RWPE2 (cell line): ENCODE measurements at regions not wholly inside any gene's neighbourhood (a gene's known extent, or its start where the extent isn't known, plus 50 kb on each side); places are given as distances from the start of the nearest gene placed in this dataset.

Source experiments
- ATAC-seq: fragments of 200-7000 bp; cut with Tn5 transposase; 3 replicates; pipeline ENCODE4 v1.9.1; 2021; ENCODE audit warnings: low read depth
- DNase-seq: peaks from one replicate; pipeline ENCODE4 v3.0.0-alpha.2; 2020; ENCODE audit warnings: low spot score
- H3K27ac ChIP-seq: fragments of 450-650 bp; 2 replicates; pipeline ENCODE4 v1.5.1; 2017; ENCODE audit warnings: mild to moderate bottlenecking; ENCODE audit not compliant: poor library complexity, severe bottlenecking
- H3K27me3 ChIP-seq: fragments of 250-450 bp; sonication (Bioruptor Pico); 2 replicates; pipeline ENCODE4 v1.5.1; 2021; ENCODE audit warnings: mild to moderate bottlenecking, moderate library complexity; ENCODE audit not compliant: insufficient read depth, poor library complexity, severe bottlenecking
- H3K36me3 ChIP-seq: fragments of 250-450 bp; sonication (Bioruptor Pico); 2 replicates; pipeline ENCODE4 v1.5.1; 2020; ENCODE audit warnings: low read depth, mild to moderate bottlenecking, moderate library complexity
- H3K4me1 ChIP-seq: fragments of 250-450 bp; sonication (Bioruptor Pico); 2 replicates; pipeline ENCODE4 v1.5.1; 2021; ENCODE audit warnings: mild to moderate bottlenecking, moderate library complexity; ENCODE audit not compliant: insufficient read depth, poor library complexity, severe bottlenecking
- H3K4me3 ChIP-seq: fragments of 250-450 bp; sonication (Bioruptor Pico); 2 replicates; pipeline ENCODE4 v1.5.1; 2021; ENCODE audit warnings: mild to moderate bottlenecking, moderate library complexity; ENCODE audit not compliant: severe bottlenecking
- H3K9me3 ChIP-seq: fragments of 250-450 bp; sonication (Bioruptor Pico); 2 replicates; pipeline ENCODE4 v1.5.1; 2021; ENCODE audit warnings: mild to moderate bottlenecking, moderate library complexity; ENCODE audit not compliant: severe bottlenecking
- CTCF ChIP-seq: fragments of 450-650 bp; IDR thresholded peaks from one replicate; pipeline ENCODE4 v1.5.1; 2017; ENCODE audit warnings: mild to moderate bottlenecking, moderate library complexity; ENCODE audit not compliant: poor library complexity, severe bottlenecking

GRCh38 chr10:84846658-84847316, 518.4 kb downstream of the CCSER2 start:
- ATAC-seq = no peak
- H3K36me3 ChIP-seq = no peaks in the 10 kb centered on the region
- no peak for TF ChIP-seq CTCF
- DNase-seq = no peak
- H3K4me3 ChIP-seq = no peak overlapping the region
- no peaks in the 10 kb centered on the region for H3K27me3 ChIP-seq
- no peaks in the 10 kb centered on the region for H3K9me3 ChIP-seq
- H3K4me1 ChIP-seq = no peaks in the 10 kb centered on the region
- no peak overlapping the region for H3K27ac ChIP-seq

- no peak overlapping the region for H3K27ac ChIP-seq
- no peaks in the 10 kb centered on the region for H3K4me1 ChIP-seq
- no peaks in the 10 kb centered on the region for H3K27me3 ChIP-seq
- no peaks in the 10 kb centered on the region for H3K36me3 ChIP-seq
- DNase-seq (no peak), ATAC-seq (no peak)
- no peaks in the 10 kb centered on the region for H3K9me3 ChIP-seq
- H3K4me3 ChIP-seq = no peak overlapping the region
- TF ChIP-seq CTCF = no peak
These were observed 520.6 kb downstream of the CCSER2 start for GRCh38 chr10:84848967-84849366.

GRCh38 chr10:84850826-84851225, 522.4 kb downstream of the CCSER2 start:
- Histone ChIP-seq H3K4me3 (no peak overlapping the region), H3K27me3 (no peaks in the 10 kb centered on the region), H3K9me3 (no peaks in the 10 kb centered on the region), H3K36me3 (no peaks in the 10 kb centered on the region), H3K4me1 (no peaks in the 10 kb centered on the region), H3K27ac (no peak overlapping the region)
- TF ChIP-seq CTCF = no peak
- ATAC-seq (no peak), DNase-seq (no peak)

GRCh38 chr10:84854439-84854838, 526.0 kb downstream of the CCSER2 start:
- H3K27ac ChIP-seq = no peak overlapping the region
- no peaks in the 10 kb centered on the region for H3K4me1 ChIP-seq
- no peaks in the 10 kb centered on the region for H3K36me3 ChIP-seq
- ATAC-seq (no peak), DNase-seq (no peak)
- no peaks in the 10 kb centered on the region for H3K9me3 ChIP-seq
- H3K27me3 ChIP-seq = no peaks in the 10 kb centered on the region
- H3K4me3 ChIP-seq = no peak overlapping the region
- TF ChIP-seq CTCF = no peak

- TF ChIP-seq CTCF = no peak
- Histone ChIP-seq H3K27me3 (no peaks in the 10 kb centered on the region), H3K27ac (no peak overlapping the region), H3K9me3 (no peaks in the 10 kb centered on the region), H3K4me3 (no peak overlapping the region), H3K4me1 (no peaks in the 10 kb centered on the region), H3K36me3 (no peaks in the 10 kb centered on the region)
- no peak for DNase-seq
- no peak for ATAC-seq
These were observed 532.5 kb downstream of the CCSER2 start for GRCh38 chr10:84860855-84861254.
